HepG2 (cell line): ENCODE measurements at regions not wholly inside any gene's neighbourhood (a gene's known extent, or its start where the extent isn't known, plus 50 kb on each side); places are given as distances from the start of the nearest gene placed in this dataset.

ENCODE experiments used
- ATAC-seq: fragments of 200-7000 bp; cut with Tn5 transposase; 3 replicates; pipeline ENCODE4 v1.9.1; 2020; ENCODE audit warnings: mild to moderate bottlenecking, moderate library complexity
- BruUV-seq: library from RNA; stranded (reverse); fragments of 400-500 nt; replicated peaks from 2 replicates; lab custom pipeline; 2021; lab: Mats Ljungman, UMichigan
- CTCF ChIA-PET: fragments of 300-600 bp; formaldehyde crosslinking; extraction: SDS; loops from one replicate; lab custom pipeline; 2021; ENCODE audit warnings: low total read pairs, inconsistent platforms, low intra/inter-chr PET ratio; lab: Yijun Ruan, JAX
- POLR2A ChIA-PET: fragments of 350-600 bp; sonication (Branson Sonifier 250); formaldehyde crosslinking; loops from one replicate; lab custom pipeline; 2020; ENCODE audit warnings: antibody characterized with exemption, inconsistent platforms; lab: Yijun Ruan, JAX
- DNase-seq: peaks from one replicate; pipeline ENCODE4 v3.0.0-alpha.2; 2015; ENCODE audit warnings: low spot score
- FAIRE-seq: peaks from 3 replicates; lab custom pipeline; 2011; peaks lifted over from hg19 to GRCh38; lab: Jason Lieb, UNC
- H2AFZ ChIP-seq: one replicate; pipeline ENCODE4 v1.6.1; 2011; ENCODE audit warnings: low read length, inconsistent platforms
- H3K27ac ChIP-seq: fragments of 300-600 bp; 3 replicates; pipeline ENCODE4 v1.8.0; 2011; ENCODE audit warnings: mixed run types, mild to moderate bottlenecking, mixed read lengths, low read length, inconsistent platforms; ENCODE audit not compliant: insufficient read depth; ENCODE audit errors: extremely low read length
- H3K27me3 ChIP-seq, 2 experiments: fragments of 200-600 bp in 1 of 2; 2 replicates in 1 of 2; 3 replicates in 1 of 2; pipeline versions ENCODE4 v1.6.0 to v1.8.0; 2011; ENCODE audit warnings: low read length in 2 of 2, mild to moderate bottlenecking in 2 of 2, moderate library complexity in 2 of 2, inconsistent platforms in 1 of 2; ENCODE audit not compliant: insufficient read depth in 2 of 2, control insufficient read depth in 1 of 2
- H3K36me3 ChIP-seq, 2 experiments: fragments of 200-600 bp in 1 of 2; replicated peaks in 1 of 2; 2 replicates in 1 of 2; 3 replicates in 1 of 2; pipeline versions ENCODE4 v1.5.1 to v1.8.0; 2011; ENCODE audit warnings: low read length in 2 of 2, inconsistent platforms in 1 of 2; ENCODE audit not compliant: insufficient read depth in 2 of 2, control insufficient read depth in 1 of 2
- H3K4me1 ChIP-seq: 2 replicates; pipeline ENCODE4 v1.5.1; 2012; ENCODE audit warnings: low read length, inconsistent platforms; ENCODE audit not compliant: insufficient read depth
- H3K4me2 ChIP-seq: 2 replicates; pipeline ENCODE4 v1.6.0; 2011; ENCODE audit warnings: low read depth, low read length, inconsistent platforms
- H3K4me3 ChIP-seq, 3 experiments: fragments of 200-600 bp in 1 of 3; sonication (generic), shearing (Covaris generic) in 1 of 3; replicated peaks in 1 of 3; 2 replicates each; pipeline ENCODE4 v1.5.1; 2011 to 2016; ENCODE audit warnings: low read length in 3 of 3, inconsistent platforms in 2 of 3, low read depth in 2 of 3, mild to moderate bottlenecking in 2 of 3, control low read depth in 1 of 3, mixed read lengths in 1 of 3; ENCODE audit not compliant: insufficient read depth in 1 of 3
- H3K79me2 ChIP-seq: one replicate; pipeline ENCODE4 v1.6.1; 2011; ENCODE audit warnings: low read length, inconsistent platforms; ENCODE audit not compliant: insufficient read depth
- H3K9ac ChIP-seq: 2 replicates; pipeline ENCODE4 v1.6.0; 2011; ENCODE audit warnings: mild to moderate bottlenecking, low read depth, low read length, inconsistent platforms; ENCODE audit not compliant: insufficient read depth
- H3K9me3 ChIP-seq: 2 replicates; pipeline ENCODE4 v1.5.1; 2012; ENCODE audit warnings: mild to moderate bottlenecking, low read length
- H4K20me1 ChIP-seq: 2 replicates; pipeline ENCODE4 v1.6.0; 2011; ENCODE audit warnings: inconsistent platforms, mild to moderate bottlenecking, low read length, moderate library complexity; ENCODE audit not compliant: insufficient read depth
- GPN1 ChIP-seq: sonication (generic); formaldehyde crosslinking; IDR thresholded peaks from 2 replicates; pipeline ENCODE4 v1.5.1; 2020; ENCODE audit warnings: missing genetic modification reagents, borderline replicate concordance
- GTF2F1 ChIP-seq: fragments of 150-350 bp; IDR thresholded peaks from 2 replicates; pipeline ENCODE4 v1.6.1; 2014; ENCODE audit warnings: low read length
- KDM4B ChIP-seq: sonication (generic); formaldehyde crosslinking; IDR thresholded peaks from 2 replicates; pipeline ENCODE4 v1.4.0; 2020; ENCODE audit warnings: missing genetic modification reagents
- NR1H2 ChIP-seq: sonication (generic); formaldehyde crosslinking; IDR thresholded peaks from 2 replicates; pipeline ENCODE4 v1.8.1; 2022; ENCODE audit warnings: low read depth, missing genetic modification reagents, borderline replicate concordance
- POLR2A ChIP-seq, 2 experiments: IDR thresholded peaks; 2 replicates each; pipeline ENCODE4 v1.6.1; 2011; ENCODE audit warnings: low read depth in 2 of 2, low read length in 2 of 2, mild to moderate bottlenecking in 1 of 2, moderate library complexity in 1 of 2; ENCODE audit not compliant: insufficient read depth in 1 of 2
- SP5 ChIP-seq: IDR thresholded peaks from 2 replicates; pipeline ENCODE4 v1.6.1; 2016; ENCODE audit warnings: low read depth, borderline replicate concordance
- ZNF749 ChIP-seq: sonication (generic); formaldehyde crosslinking; IDR thresholded peaks from 2 replicates; pipeline ENCODE4 v1.8.0; 2022; ENCODE audit warnings: mild to moderate bottlenecking, missing genetic modification reagents, moderate library complexity, borderline replicate concordance
- WGBS: methylation state at CpG from one replicate; pipeline ENCODE4 v1.1.6; 2017; ENCODE audit warnings: low lambda C conversion rate; 5-methylcytosine and 5-hydroxymethylcytosine counted together
- in situ Hi-C: cut with HindIII; loops from 2 replicates; pipeline ENCODE4 v1.10.0; 2017; ENCODE audit warnings: low pct_unique_long_range_greater_than_20kb; ENCODE audit not compliant: extremely low pct_ligation_motif_present
- intact Hi-C: fragments of 100-400 bp; cut with micrococcal nuclease; formaldehyde crosslinking; loops from one replicate; pipeline ENCODE4 v1.10.0; 2022; ENCODE audit not compliant: unreplicated experiment
- TF ChIP-seq, protein P1 (sequence below): IDR thresholded peaks from 2 replicates; pipeline ENCODE4 v1.6.1; 2016; ENCODE audit warnings: low read depth, control low read depth
- TF ChIP-seq, protein P2 (sequence below): sonication (generic); formaldehyde crosslinking; IDR thresholded peaks from 2 replicates; pipeline ENCODE4 v1.5.1; 2020; ENCODE audit warnings: missing genetic modification reagents, mild to moderate bottlenecking, borderline replicate concordance
- TF ChIP-seq, protein P3 (sequence below): sonication (generic); formaldehyde crosslinking; IDR thresholded peaks from 2 replicates; pipeline ENCODE4 v1.5.0; 2020; ENCODE audit warnings: mild to moderate bottlenecking, low read depth, missing genetic modification reagents, borderline replicate concordance
- TF ChIP-seq, protein P4 (sequence below): sonication (generic); formaldehyde crosslinking; IDR thresholded peaks from 2 replicates; pipeline ENCODE4 v1.5.0; 2020; ENCODE audit warnings: missing genetic modification reagents
- TF ChIP-seq, protein P5 (sequence below): sonication (generic); formaldehyde crosslinking; IDR thresholded peaks from 2 replicates; pipeline ENCODE4 v1.4.0; 2020; ENCODE audit warnings: missing genetic modification reagents

- TF ChIP-seq, protein P1, sequence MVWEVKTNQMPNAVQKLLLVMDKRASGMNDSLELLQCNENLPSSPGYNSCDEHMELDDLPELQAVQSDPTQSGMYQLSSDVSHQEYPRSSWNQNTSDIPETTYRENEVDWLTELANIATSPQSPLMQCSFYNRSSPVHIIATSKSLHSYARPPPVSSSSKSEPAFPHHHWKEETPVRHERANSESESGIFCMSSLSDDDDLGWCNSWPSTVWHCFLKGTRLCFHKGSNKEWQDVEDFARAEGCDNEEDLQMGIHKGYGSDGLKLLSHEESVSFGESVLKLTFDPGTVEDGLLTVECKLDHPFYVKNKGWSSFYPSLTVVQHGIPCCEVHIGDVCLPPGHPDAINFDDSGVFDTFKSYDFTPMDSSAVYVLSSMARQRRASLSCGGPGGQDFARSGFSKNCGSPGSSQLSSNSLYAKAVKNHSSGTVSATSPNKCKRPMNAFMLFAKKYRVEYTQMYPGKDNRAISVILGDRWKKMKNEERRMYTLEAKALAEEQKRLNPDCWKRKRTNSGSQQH (CRISPR knock-in tag): no peak
Measured at GRCh38 chr18:68478246-68478645, 236.7 kb downstream of the TMX3 start (continued).

DNA sequence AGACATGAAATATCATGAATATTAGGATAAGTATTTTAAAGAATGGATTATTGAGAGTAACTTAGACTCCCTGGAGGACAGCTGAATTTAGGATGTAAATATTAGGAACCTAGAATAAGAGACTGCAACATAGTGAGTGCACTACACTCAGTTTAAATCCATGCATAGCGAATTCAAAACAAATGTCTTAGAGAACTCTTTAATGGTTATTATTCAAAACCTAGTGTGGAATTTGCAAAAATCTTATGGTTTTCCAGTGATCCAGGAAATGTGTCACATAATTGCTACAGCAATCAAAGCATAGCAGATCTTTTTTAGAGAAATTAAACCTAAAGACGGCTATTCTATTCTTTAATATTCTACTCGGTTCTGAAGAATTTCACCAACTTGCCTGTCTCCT, 239.0 kb downstream of the TMX3 start:
- Histone ChIP-seq H3K4me2 (no peak overlapping the region), H3K27me3 (no peaks in the 10 kb centered on the region), H3K9me3 (no peaks in the 10 kb centered on the region), H2AFZ (no peak overlapping the region), H3K9ac (no peak overlapping the region), H3K4me3 (no peak overlapping the region), H3K79me2 (no peaks in the 10 kb centered on the region), H3K27ac (no peak overlapping the region), H3K4me1 (no peaks in the 10 kb centered on the region), H3K36me3 (no peaks in the 10 kb centered on the region), H4K20me1 (no peaks in the 10 kb centered on the region)
- ATAC-seq (no peak), DNase-seq (no peak), FAIRE-seq (no peak)
- ChIA-PET POLR2A (no interaction called here), CTCF (no interaction called here)
- in situ Hi-C loops (no loop called here), intact Hi-C loops (no loop called here)
- 22% methylated on average over 3 of the region's 3 CpGs for WGBS
- BruUV-seq: no TSS peak
- no peak for TF ChIP-seq POLR2A (IDR thresholded peaks at IDR 0.05; ENCODE audit: insufficient read depth in 1 of 2, low read depth in 2 of 2, low read length in 2 of 2)
- TF ChIP-seq NR1H2 (CRISPR knock-in tag): no peak
- TF ChIP-seq, protein P2, sequence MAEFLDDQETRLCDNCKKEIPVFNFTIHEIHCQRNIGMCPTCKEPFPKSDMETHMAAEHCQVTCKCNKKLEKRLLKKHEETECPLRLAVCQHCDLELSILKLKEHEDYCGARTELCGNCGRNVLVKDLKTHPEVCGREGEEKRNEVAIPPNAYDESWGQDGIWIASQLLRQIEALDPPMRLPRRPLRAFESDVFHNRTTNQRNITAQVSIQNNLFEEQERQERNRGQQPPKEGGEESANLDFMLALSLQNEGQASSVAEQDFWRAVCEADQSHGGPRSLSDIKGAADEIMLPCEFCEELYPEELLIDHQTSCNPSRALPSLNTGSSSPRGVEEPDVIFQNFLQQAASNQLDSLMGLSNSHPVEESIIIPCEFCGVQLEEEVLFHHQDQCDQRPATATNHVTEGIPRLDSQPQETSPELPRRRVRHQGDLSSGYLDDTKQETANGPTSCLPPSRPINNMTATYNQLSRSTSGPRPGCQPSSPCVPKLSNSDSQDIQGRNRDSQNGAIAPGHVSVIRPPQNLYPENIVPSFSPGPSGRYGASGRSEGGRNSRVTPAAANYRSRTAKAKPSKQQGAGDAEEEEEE (CRISPR knock-in tag): no peak
- TF ChIP-seq, protein P3, sequence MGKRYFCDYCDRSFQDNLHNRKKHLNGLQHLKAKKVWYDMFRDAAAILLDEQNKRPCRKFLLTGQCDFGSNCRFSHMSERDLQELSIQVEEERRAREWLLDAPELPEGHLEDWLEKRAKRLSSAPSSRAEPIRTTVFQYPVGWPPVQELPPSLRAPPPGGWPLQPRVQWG (CRISPR knock-in tag): no peak
- no peak for TF ChIP-seq GPN1 (CRISPR knock-in tag)
- no peak for TF ChIP-seq ZNF749 (CRISPR knock-in tag)
- no peak for TF ChIP-seq GTF2F1
- TF ChIP-seq, protein P4, sequence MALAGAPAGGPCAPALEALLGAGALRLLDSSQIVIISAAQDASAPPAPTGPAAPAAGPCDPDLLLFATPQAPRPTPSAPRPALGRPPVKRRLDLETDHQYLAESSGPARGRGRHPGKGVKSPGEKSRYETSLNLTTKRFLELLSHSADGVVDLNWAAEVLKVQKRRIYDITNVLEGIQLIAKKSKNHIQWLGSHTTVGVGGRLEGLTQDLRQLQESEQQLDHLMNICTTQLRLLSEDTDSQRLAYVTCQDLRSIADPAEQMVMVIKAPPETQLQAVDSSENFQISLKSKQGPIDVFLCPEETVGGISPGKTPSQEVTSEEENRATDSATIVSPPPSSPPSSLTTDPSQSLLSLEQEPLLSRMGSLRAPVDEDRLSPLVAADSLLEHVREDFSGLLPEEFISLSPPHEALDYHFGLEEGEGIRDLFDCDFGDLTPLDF (CRISPR knock-in tag): no peak
- no peak for TF ChIP-seq KDM4B
- TF ChIP-seq, protein P5, sequence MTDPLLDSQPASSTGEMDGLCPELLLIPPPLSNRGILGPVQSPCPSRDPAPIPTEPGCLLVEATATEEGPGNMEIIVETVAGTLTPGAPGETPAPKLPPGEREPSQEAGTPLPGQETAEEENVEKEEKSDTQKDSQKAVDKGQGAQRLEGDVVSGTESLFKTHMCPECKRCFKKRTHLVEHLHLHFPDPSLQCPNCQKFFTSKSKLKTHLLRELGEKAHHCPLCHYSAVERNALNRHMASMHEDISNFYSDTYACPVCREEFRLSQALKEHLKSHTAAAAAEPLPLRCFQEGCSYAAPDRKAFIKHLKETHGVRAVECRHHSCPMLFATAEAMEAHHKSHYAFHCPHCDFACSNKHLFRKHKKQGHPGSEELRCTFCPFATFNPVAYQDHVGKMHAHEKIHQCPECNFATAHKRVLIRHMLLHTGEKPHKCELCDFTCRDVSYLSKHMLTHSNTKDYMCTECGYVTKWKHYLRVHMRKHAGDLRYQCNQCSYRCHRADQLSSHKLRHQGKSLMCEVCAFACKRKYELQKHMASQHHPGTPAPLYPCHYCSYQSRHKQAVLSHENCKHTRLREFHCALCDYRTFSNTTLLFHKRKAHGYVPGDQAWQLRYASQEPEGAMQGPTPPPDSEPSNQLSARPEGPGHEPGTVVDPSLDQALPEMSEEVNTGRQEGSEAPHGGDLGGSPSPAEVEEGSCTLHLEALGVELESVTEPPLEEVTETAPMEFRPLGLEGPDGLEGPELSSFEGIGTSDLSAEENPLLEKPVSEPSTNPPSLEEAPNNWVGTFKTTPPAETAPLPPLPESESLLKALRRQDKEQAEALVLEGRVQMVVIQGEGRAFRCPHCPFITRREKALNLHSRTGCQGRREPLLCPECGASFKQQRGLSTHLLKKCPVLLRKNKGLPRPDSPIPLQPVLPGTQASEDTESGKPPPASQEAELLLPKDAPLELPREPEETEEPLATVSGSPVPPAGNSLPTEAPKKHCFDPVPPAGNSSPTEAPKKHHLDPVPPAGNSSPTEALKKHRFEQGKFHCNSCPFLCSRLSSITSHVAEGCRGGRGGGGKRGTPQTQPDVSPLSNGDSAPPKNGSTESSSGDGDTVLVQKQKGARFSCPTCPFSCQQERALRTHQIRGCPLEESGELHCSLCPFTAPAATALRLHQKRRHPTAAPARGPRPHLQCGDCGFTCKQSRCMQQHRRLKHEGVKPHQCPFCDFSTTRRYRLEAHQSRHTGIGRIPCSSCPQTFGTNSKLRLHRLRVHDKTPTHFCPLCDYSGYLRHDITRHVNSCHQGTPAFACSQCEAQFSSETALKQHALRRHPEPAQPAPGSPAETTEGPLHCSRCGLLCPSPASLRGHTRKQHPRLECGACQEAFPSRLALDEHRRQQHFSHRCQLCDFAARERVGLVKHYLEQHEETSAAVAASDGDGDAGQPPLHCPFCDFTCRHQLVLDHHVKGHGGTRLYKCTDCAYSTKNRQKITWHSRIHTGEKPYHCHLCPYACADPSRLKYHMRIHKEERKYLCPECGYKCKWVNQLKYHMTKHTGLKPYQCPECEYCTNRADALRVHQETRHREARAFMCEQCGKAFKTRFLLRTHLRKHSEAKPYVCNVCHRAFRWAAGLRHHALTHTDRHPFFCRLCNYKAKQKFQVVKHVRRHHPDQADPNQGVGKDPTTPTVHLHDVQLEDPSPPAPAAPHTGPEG (CRISPR knock-in tag): no peak
- no peak for TF ChIP-seq SP5
